Mucosa of descending colon (tissue), 3 donors: ENCODE measurements at regions not wholly inside any gene's neighbourhood (a gene's known extent, or its start where the extent isn't known, plus 50 kb on each side); places are given as distances from the start of the nearest gene placed in this dataset.

Source experiments
- ATAC-seq: fragments of 200-7000 bp; cut with Tn5 transposase; one replicate; pipeline ENCODE4 v1.9.1; 2020; ENCODE audit warnings: mild to moderate bottlenecking, moderate library complexity
- DNase-seq, 3 donors: peaks; one replicate each; pipeline ENCODE4 v3.0.0-alpha.2; 2020
- H3K36me3 ChIP-seq: fragments of 200-600 bp; one replicate; pipeline ENCODE4 v1.8.0; 2021; ENCODE audit warnings: low read depth, mild to moderate bottlenecking
- H3K4me1 ChIP-seq: fragments of 200-600 bp; one replicate; pipeline ENCODE4 v1.8.0; 2021; ENCODE audit warnings: low read depth, mild to moderate bottlenecking
- H3K4me3 ChIP-seq: fragments of 200-600 bp; one replicate; pipeline ENCODE4 v1.8.0; 2021; ENCODE audit warnings: mild to moderate bottlenecking
- H3K9me3 ChIP-seq: fragments of 200-600 bp; one replicate; pipeline ENCODE4 v1.8.0; 2021; ENCODE audit warnings: mild to moderate bottlenecking
- intact Hi-C, 2 donors: fragments of 100-400 bp; cut with DNase I in 1 of 2; cut with micrococcal nuclease in 1 of 2; formaldehyde crosslinking; loops; one replicate each; pipeline versions ENCODE4 v1.11.0 to v1.11.1; 2022; cut with DNase I, micrococcal nuclease
- TF ChIP-seq, protein P1 (sequence below): fragments of 200-600 bp; IDR thresholded peaks from one replicate; pipeline ENCODE4 v1.8.0; 2022; ENCODE audit warnings: antibody characterized with exemption, mild to moderate bottlenecking
- donor health status: DM: no; HTN: no; CAD: no; lungs with moderate emphysema.
- donor health status: DM: no; HTN: no; CAD: no.
- donor health status: DM: no; HTN: yes; CAD: no.

DNA sequence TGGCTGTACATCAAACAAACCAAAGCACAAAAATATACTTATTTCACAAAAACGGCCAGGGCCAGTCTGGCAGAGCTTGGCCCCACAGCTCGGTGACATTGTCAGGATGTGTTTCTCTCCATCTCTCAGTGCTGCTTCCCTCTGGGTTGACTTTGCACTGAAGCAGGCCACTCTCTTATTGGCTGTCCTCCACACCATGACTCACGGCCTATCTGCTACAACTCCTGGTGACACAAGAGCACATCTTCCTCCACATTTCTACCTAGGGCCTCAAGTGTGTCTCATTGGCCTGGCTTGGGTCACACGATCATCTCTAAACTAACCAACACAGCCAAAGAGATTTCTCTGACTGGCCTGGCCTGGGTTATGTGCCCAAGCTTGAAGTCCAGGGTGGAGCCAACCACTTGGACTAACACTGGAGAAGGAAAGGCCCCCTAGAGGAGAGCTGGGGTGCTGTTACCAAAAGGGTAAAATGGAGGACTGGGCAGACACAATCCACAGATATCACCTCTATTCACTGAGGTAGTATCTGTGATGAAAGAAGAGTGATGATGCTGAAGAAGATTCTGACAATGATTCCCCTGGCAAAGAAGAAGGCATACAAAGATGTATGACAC lies 159.8 kb upstream of the TSHZ2 start:
- intact Hi-C loops = no loop called here
- Histone ChIP-seq H3K36me3 (no peaks in the 10 kb centered on the region), H3K9me3 (no peaks in the 10 kb centered on the region), H3K4me1 (no peaks in the 10 kb centered on the region), H3K4me3 (no peak overlapping the region)
- ATAC-seq (no peak), DNase-seq (no peak)
- TF ChIP-seq, protein P1, sequence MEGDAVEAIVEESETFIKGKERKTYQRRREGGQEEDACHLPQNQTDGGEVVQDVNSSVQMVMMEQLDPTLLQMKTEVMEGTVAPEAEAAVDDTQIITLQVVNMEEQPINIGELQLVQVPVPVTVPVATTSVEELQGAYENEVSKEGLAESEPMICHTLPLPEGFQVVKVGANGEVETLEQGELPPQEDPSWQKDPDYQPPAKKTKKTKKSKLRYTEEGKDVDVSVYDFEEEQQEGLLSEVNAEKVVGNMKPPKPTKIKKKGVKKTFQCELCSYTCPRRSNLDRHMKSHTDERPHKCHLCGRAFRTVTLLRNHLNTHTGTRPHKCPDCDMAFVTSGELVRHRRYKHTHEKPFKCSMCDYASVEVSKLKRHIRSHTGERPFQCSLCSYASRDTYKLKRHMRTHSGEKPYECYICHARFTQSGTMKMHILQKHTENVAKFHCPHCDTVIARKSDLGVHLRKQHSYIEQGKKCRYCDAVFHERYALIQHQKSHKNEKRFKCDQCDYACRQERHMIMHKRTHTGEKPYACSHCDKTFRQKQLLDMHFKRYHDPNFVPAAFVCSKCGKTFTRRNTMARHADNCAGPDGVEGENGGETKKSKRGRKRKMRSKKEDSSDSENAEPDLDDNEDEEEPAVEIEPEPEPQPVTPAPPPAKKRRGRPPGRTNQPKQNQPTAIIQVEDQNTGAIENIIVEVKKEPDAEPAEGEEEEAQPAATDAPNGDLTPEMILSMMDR = no peak

DNA sequence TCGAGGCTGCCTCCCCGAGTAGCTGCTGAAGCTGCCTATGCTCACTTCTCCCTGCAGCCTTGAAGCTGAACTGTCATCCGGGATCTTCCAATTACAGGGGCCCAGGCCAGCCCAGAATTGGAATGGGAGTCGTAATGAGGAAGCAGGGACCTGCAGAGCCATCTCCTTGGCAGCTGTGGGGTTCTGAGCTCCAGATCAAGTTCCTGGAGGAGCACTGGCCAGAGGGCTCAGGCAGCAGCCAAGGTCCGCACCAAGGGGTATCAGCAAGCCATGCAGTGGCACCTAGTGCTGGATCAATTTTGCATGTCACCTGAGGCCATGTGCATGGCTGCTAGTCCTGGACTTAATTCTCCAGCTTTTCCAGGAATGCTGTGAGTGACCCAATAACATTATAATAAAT lies 163.2 kb upstream of the TSHZ2 start:
- ATAC-seq (no peak), DNase-seq (no peak)
- H3K4me3 ChIP-seq = no peak overlapping the region
- no peaks in the 10 kb centered on the region for H3K9me3 ChIP-seq
- H3K4me1 ChIP-seq = no peaks in the 10 kb centered on the region
- no peaks in the 10 kb centered on the region for H3K36me3 ChIP-seq
- intact Hi-C loops = no loop called here
- TF ChIP-seq, protein P1 = no peak

DNA sequence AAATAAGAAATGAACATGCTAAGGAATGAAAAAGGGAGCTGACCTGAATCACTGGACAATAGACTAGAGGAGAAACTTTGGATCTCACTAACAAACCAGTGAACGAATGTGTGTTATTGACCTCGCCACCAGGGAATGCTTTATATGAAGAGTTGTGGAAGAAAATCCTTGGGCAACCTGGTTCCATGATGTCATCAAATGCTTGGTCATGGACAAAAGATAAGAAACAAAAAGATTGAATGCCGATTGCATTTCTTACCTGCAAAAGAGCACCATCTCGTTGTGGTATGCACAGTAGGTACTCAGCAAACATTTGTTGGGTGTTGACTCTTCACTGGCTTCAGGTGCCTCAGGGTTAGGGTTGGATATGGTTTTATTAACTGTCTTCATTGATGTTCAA lies 165.2 kb upstream of the TSHZ2 start:
- intact Hi-C loops = no loop called here
- H3K4me1 ChIP-seq = no peaks in the 10 kb centered on the region
- DNase-seq = no peak
- H3K36me3 ChIP-seq = no peaks in the 10 kb centered on the region
- TF ChIP-seq, protein P1 = no peak
- no peak for ATAC-seq
- no peak overlapping the region for H3K4me3 ChIP-seq
- H3K9me3 ChIP-seq = no peaks in the 10 kb centered on the region

DNA sequence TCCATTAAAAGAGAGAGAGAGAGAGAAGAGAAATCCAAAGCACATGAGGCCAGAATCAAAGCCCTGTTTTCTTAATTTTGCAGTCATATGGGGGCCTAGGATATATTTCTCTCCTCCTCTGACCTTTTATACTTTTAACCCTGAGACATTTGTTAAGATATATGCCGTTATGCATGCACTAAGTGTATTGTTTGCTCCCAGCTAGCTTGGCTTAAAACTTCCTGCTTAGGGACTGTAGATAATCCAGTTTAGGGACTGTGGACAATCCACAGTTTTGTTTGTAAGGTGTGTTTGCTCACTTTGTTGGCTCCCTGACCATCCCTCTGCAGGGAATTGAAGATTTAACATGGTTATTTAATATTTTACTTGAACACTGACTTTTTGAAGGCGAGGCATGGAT lies 166.3 kb upstream of the TSHZ2 start:
- intact Hi-C loops = no loop called here
- Histone ChIP-seq H3K4me1 (no peaks in the 10 kb centered on the region), H3K36me3 (no peaks in the 10 kb centered on the region), H3K4me3 (no peak overlapping the region), H3K9me3 (no peaks in the 10 kb centered on the region)
- TF ChIP-seq, protein P1 = no peak
- DNase-seq (no peak), ATAC-seq (no peak)

DNA sequence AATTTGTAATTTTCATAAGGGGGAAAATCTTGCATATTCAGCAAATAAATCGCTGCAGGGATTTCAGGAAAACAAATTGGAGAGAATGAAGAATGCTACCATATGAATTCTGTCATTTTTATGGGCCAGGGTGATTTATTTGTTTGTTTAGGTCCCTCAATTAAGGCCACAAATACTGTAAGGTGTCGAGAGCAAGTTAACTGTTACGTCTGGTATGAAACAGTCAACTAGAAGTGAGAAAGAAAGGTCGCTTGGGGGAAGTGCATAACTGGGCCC lies 166.9 kb upstream of the TSHZ2 start:
- Histone ChIP-seq H3K36me3 (no peaks in the 10 kb centered on the region), H3K4me1 (no peaks in the 10 kb centered on the region), H3K4me3 (no peak overlapping the region), H3K9me3 (no peaks in the 10 kb centered on the region)
- DNase-seq (no peak), ATAC-seq (no peak)
- TF ChIP-seq, protein P1 = no peak
- intact Hi-C loops = no loop called here
